HEK293 (cell line): ENCODE measurements at regions not wholly inside any gene's neighbourhood (a gene's known extent, or its start where the extent isn't known, plus 50 kb on each side); places are given as distances from the start of the nearest gene placed in this dataset.

ENCODE experiments used
- CTCF ChIP-seq: fragments of 450-650 bp; formaldehyde crosslinking; IDR thresholded peaks from 2 replicates; pipeline ENCODE4 v1.5.1; 2016; ENCODE audit warnings: missing biosample characterization, missing genetic modification characterization
- ELK4 ChIP-seq: IDR thresholded peaks from 2 replicates; pipeline ENCODE4 v1.6.1; 2011; ENCODE audit warnings: mild to moderate bottlenecking, low read depth, low read length, borderline replicate concordance
- HOXC10 ChIP-seq: sonication (generic); formaldehyde crosslinking; IDR thresholded peaks from 2 replicates; pipeline ENCODE4 v1.8.1; 2023; ENCODE audit warnings: mild to moderate bottlenecking, missing genetic modification reagents
- REST ChIP-seq: fragments of 450-650 bp; formaldehyde crosslinking; IDR thresholded peaks from 2 replicates; pipeline ENCODE4 v1.5.1; 2016; ENCODE audit warnings: missing biosample characterization, missing genetic modification characterization
- ZBTB10 ChIP-seq: fragments of 450-650 bp; formaldehyde crosslinking; IDR thresholded peaks from 2 replicates; pipeline ENCODE4 v1.5.1; 2016; ENCODE audit warnings: missing biosample characterization, missing genetic modification characterization
- ZNF174 ChIP-seq: fragments of 450-650 bp; formaldehyde crosslinking; IDR thresholded peaks from 2 replicates; pipeline ENCODE4 v1.5.0; 2017; ENCODE audit warnings: missing biosample characterization, mild to moderate bottlenecking, missing genetic modification characterization
- ZNF639 ChIP-seq: fragments of 450-650 bp; formaldehyde crosslinking; IDR thresholded peaks from 2 replicates; pipeline ENCODE4 v1.5.1; 2016; ENCODE audit warnings: missing biosample characterization, missing genetic modification characterization

GRCh38 chr4:87734084-87734483 is 65.3 kb upstream of the IBSP start:
- TF ChIP-seq ZBTB10 (tag by site-specific recombination) (no peak), ELK4 (no peak), REST (tag by site-specific recombination) (no peak), CTCF (tag by site-specific recombination) (no peak), ZNF639 (no peak), ZNF174 (tag by site-specific recombination) (no peak), HOXC10 (CRISPR knock-in tag) (no peak)
